BJ (cell line): ENCODE measurements at regions not wholly inside any gene's neighbourhood (a gene's known extent, or its start where the extent isn't known, plus 50 kb on each side); places are given as distances from the start of the nearest gene placed in this dataset.

Experiments
- CTCF ChIA-PET: fragments of 350-600 bp; formaldehyde crosslinking; extraction: SDS; loops from one replicate; lab custom pipeline; 2021; ENCODE audit warnings: antibody characterized with exemption, inconsistent platforms; lab: Yijun Ruan, JAX
- POLR2A ChIA-PET: fragments of 300-600 bp; sonication (Branson Sonifier 250); formaldehyde crosslinking; extraction: SDS; loops from one replicate; lab custom pipeline; 2021; ENCODE audit warnings: antibody characterized with exemption; lab: Charles Lee
- DNase-seq: peaks from one replicate; pipeline ENCODE4 v3.0.0-alpha.2; 2011; ENCODE audit warnings: low read depth
- H3K27me3 ChIP-seq: 2 replicates; pipeline ENCODE4 v1.6.0; 2011; ENCODE audit warnings: low read length; ENCODE audit not compliant: control insufficient read depth, insufficient read depth
- H3K36me3 ChIP-seq: 2 replicates; pipeline ENCODE4 v1.5.1; 2011; ENCODE audit warnings: low read length; ENCODE audit not compliant: control insufficient read depth, insufficient read depth
- H3K4me3 ChIP-seq: 2 replicates; pipeline ENCODE4 v1.5.1; 2011; ENCODE audit warnings: low read depth, mild to moderate bottlenecking, control low read depth, low read length
- CTCF ChIP-seq: IDR thresholded peaks from 2 replicates; pipeline ENCODE4 v1.5.1; 2011; ENCODE audit warnings: low read depth, mild to moderate bottlenecking, control low read depth, inconsistent platforms, low read length, moderate library complexity; ENCODE audit not compliant: insufficient read depth

DNA sequence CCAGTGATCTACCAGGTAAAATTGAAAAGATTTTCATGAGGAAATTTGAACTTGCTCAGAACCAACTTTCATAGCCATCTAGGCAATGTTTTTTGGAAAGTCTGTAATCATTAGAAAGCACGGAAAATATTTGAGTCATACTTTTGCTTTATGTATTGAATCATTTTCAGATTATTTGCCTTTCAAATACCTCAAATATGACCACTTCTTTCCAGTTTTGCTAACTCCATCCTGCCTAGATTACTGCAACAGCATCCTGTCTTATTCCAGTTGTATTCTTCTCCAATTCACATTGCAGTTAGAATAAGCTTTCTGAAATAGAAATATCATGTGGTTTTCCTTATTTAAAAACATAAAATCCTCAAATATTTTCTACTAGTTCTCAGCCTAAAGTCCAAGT is 239.8 kb upstream of the FAR2 start:
- Histone ChIP-seq H3K27me3 (no peaks in the 10 kb centered on the region), H3K4me3 (no peak overlapping the region), H3K36me3 (no peaks in the 10 kb centered on the region)
- ChIA-PET CTCF (interaction anchor here (1.2 kb wide), 1 partner anchor 37 kb away, joined by 3 read pairs; no protein-coding TSS in a partner anchor), POLR2A (no interaction called here)
- no peak for TF ChIP-seq CTCF
- no peak for DNase-seq

- Histone ChIP-seq H3K36me3 (no peaks in the 10 kb centered on the region), H3K27me3 (no peaks in the 10 kb centered on the region), H3K4me3 (no peak overlapping the region)
- TF ChIP-seq CTCF: no peak
- ChIA-PET CTCF (interaction anchor here (1.0 kb wide), 1 partner anchor 14 kb away, joined by 3 read pairs; no protein-coding TSS in a partner anchor), POLR2A (no interaction called here)
- peak; percentile 93 for DNase-seq
Observed at GRCh38 chr12:28925719-28926376, 223.2 kb upstream of the FAR2 start.

DNA sequence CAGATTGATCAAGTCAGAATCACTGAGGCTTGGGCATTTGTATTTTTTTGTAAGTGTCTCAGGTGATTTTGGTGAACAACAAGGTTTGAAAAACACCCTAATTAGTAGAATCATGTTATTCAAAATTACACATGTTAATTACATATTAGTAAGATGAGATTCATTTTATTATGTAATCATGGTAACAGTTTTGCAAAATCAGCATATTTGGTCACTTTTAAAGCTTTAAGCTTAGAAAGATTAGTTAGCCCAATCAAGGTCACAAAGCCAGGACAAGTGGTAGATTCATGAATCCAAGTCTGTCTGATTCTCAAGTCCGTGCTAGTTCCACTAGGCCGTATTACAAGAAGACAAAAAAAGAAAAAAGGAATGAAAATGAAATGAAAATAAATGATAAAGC is 218.4 kb upstream of the FAR2 start:
- H3K27me3 ChIP-seq: no peaks in the 10 kb centered on the region
- CTCF ChIA-PET: interaction anchor here (0.6 kb wide), 1 partner anchor 106 kb away, joined by 3 read pairs; no protein-coding TSS in a partner anchor
- no peak overlapping the region for H3K4me3 ChIP-seq
- POLR2A ChIA-PET: no interaction called here
- H3K36me3 ChIP-seq: no peaks in the 10 kb centered on the region
- no peak for DNase-seq
- no peak for TF ChIP-seq CTCF

- no peak for TF ChIP-seq CTCF
- DNase-seq: no peak
- Histone ChIP-seq H3K27me3 (no peaks in the 10 kb centered on the region), H3K4me3 (no peak overlapping the region), H3K36me3 (no peaks in the 10 kb centered on the region)
- ChIA-PET POLR2A (no interaction called here), CTCF (no interaction called here)
Observed at GRCh38 chr12:28933176-28933575, 215.9 kb upstream of the FAR2 start.

DNA sequence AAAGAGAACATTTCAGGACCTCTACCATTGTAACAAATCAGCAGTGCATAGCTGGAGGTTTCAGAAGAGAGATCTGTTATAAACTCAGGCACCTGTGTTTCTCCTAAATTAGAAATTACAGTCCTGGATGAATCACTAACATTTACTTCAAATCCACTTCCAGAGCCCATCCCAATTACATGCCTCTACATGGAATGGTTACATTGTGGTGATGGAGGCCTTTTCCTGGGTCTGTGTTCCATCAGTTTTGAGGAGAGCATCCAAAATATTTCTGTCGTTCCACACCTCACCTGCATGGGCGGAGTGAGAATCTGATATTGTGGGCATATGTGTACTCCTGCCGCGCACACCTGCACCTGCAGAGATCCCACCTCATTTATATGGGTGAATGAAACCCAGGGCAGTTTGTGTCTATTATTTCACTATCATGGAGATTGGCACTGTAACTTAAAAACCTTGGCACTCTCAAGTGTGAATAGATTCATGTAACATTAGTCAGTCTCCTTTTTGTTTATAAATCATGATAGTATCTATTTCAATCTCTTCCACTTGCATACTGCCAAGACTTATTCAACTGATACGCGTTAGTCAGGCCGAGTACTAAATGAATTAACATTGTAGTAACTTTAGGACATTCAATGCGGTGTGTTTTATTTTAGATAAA is 215.1 kb upstream of the FAR2 start:
- H3K4me3 ChIP-seq: no peak overlapping the region
- POLR2A ChIA-PET: no interaction called here
- no peaks in the 10 kb centered on the region for H3K36me3 ChIP-seq
- no peak for DNase-seq
- no peaks in the 10 kb centered on the region for H3K27me3 ChIP-seq
- TF ChIP-seq CTCF: no peak
- CTCF ChIA-PET: interaction anchor here (0.5 kb wide), 1 partner anchor 20 kb away, joined by 3 read pairs; no protein-coding TSS in a partner anchor
